Neuronal stem cell (in vitro differentiated cells): ENCODE measurements at regions not wholly inside any gene's neighbourhood (a gene's known extent, or its start where the extent isn't known, plus 50 kb on each side); places are given as distances from the start of the nearest gene placed in this dataset.
"Not testable (repeated sequence)": the region's sequence is repeated elsewhere in the genome, so short reads cannot be mapped to it uniquely, and the experiment has no call there.

Experiments used
- DNase-seq: peaks from one replicate; pipeline ENCODE4 v3.0.0-alpha.2; 2013; ENCODE audit warnings: low spot score
- H2AFZ ChIP-seq: one replicate; pipeline ENCODE4 v1.6.1; 2013; ENCODE audit warnings: mild to moderate bottlenecking, low read length, inconsistent platforms
- H2AK5ac ChIP-seq: 2 replicates; pipeline ENCODE4 v1.6.1; 2013; ENCODE audit warnings: low read depth, mild to moderate bottlenecking, inconsistent platforms, low read length, moderate library complexity, mixed read lengths
- H2BK120ac ChIP-seq: 2 replicates; pipeline ENCODE4 v1.6.1; 2013; ENCODE audit warnings: low read depth, mild to moderate bottlenecking, inconsistent platforms, low read length, moderate library complexity, mixed read lengths
- H2BK12ac ChIP-seq: one replicate; pipeline ENCODE4 v1.6.1; 2013; ENCODE audit warnings: low read length, inconsistent platforms
- H2BK15ac ChIP-seq: 2 replicates; pipeline ENCODE4 v1.6.1; 2013; ENCODE audit warnings: mild to moderate bottlenecking, low read length, inconsistent platforms, mixed read lengths
- H2BK5ac ChIP-seq: one replicate; pipeline ENCODE4 v1.6.1; 2013; ENCODE audit warnings: inconsistent platforms, mild to moderate bottlenecking, low read length, moderate library complexity
- H3K14ac ChIP-seq: one replicate; pipeline ENCODE4 v1.6.1; 2013; ENCODE audit warnings: low read length, inconsistent platforms
- H3K18ac ChIP-seq: 2 replicates; pipeline ENCODE4 v1.6.1; 2013; ENCODE audit warnings: low read length, inconsistent platforms
- H3K23ac ChIP-seq: 2 replicates; pipeline ENCODE4 v1.6.1; 2013; ENCODE audit warnings: low read depth, mild to moderate bottlenecking, mixed read lengths, low read length, inconsistent platforms; ENCODE audit not compliant: poor library complexity
- H3K27ac ChIP-seq: replicated peaks from 3 replicates; pipeline ENCODE4 v1.5.1; 2013; ENCODE audit warnings: low read length, inconsistent platforms
- H3K27me3 ChIP-seq, 3 experiments: 2 replicates each; pipeline ENCODE4 v1.6.1; 2013; ENCODE audit warnings: low read length in 3 of 3, mild to moderate bottlenecking in 2 of 3, inconsistent platforms in 1 of 3, low read depth in 1 of 3, mixed read lengths in 1 of 3, moderate library complexity in 1 of 3; ENCODE audit not compliant: control insufficient read depth in 3 of 3, insufficient read depth in 3 of 3
- H3K36me3 ChIP-seq, 2 donors: replicated peaks in 1 of 2; 2 replicates each; pipeline ENCODE4 v1.6.1; 2013; ENCODE audit warnings: low read length in 2 of 2; ENCODE audit not compliant: control insufficient read depth in 2 of 2, insufficient read depth in 2 of 2
- H3K4ac ChIP-seq: 2 replicates; pipeline ENCODE4 v1.6.1; 2013; ENCODE audit warnings: inconsistent platforms, mild to moderate bottlenecking, low read length, moderate library complexity
- H3K4me1 ChIP-seq, 2 donors: 1 replicate in 1 of 2; 2 replicates in 1 of 2; pipeline ENCODE4 v1.6.1; 2013; ENCODE audit warnings: low read length in 2 of 2, low read depth in 1 of 2; ENCODE audit not compliant: control insufficient read depth in 2 of 2, insufficient read depth in 1 of 2
- H3K4me2 ChIP-seq: one replicate; pipeline ENCODE4 v1.6.1; 2013; ENCODE audit warnings: mild to moderate bottlenecking, low read length, inconsistent platforms; ENCODE audit not compliant: insufficient read depth, poor library complexity, severe bottlenecking
- H3K4me3 ChIP-seq, 2 donors: 2 replicates each; pipeline ENCODE4 v1.5.1; 2013; ENCODE audit warnings: low read length in 2 of 2, mild to moderate bottlenecking in 2 of 2, inconsistent platforms in 1 of 2, moderate library complexity in 1 of 2
- H3K79me1 ChIP-seq: one replicate; pipeline ENCODE4 v1.6.1; 2013; ENCODE audit warnings: low read depth, mild to moderate bottlenecking, inconsistent platforms, low read length, moderate library complexity
- H3K9ac ChIP-seq: one replicate; pipeline ENCODE4 v1.6.1; 2013; ENCODE audit warnings: mild to moderate bottlenecking, low read depth, low read length, inconsistent platforms; ENCODE audit not compliant: poor library complexity
- H3K9me3 ChIP-seq, 2 donors: replicated peaks in 1 of 2; 2 replicates each; pipeline versions ENCODE3 to v1.6.1; 2013; ENCODE audit warnings: low read length in 2 of 2, mild to moderate bottlenecking in 2 of 2, inconsistent platforms in 1 of 2, low read depth in 1 of 2, mixed read lengths in 1 of 2, moderate library complexity in 1 of 2; ENCODE audit not compliant: control insufficient read depth in 2 of 2, insufficient read depth in 1 of 2
- H4K8ac ChIP-seq: one replicate; pipeline ENCODE4 v1.6.1; 2013; ENCODE audit warnings: low read depth, mild to moderate bottlenecking, inconsistent platforms, low read length, moderate library complexity
- H4K91ac ChIP-seq: one replicate; pipeline ENCODE4 v1.6.1; 2013; ENCODE audit warnings: low read length, low read depth, mild to moderate bottlenecking, inconsistent platforms; ENCODE audit not compliant: poor library complexity
- WGBS, 2 donors: extraction: QIAGEN DNeasy Blood & Tissue Kit; methylation state at CpG; one replicate each; pipeline ENCODE4 v1.1.7; 2013; ENCODE audit warnings: missing lambda C conversion rate in 2 of 2, mixed read lengths in 1 of 2; ENCODE audit not compliant: insufficient read length in 2 of 2, insufficient replicate concordance in 1 of 2; ENCODE audit errors: extremely low coverage in 2 of 2; 5-methylcytosine and 5-hydroxymethylcytosine counted together

GRCh38 chr15:70374096-70374495 lies 276.4 kb upstream of the TLE3 start:
- Histone ChIP-seq H3K4me3 (peak overlapping the region in 1 of 2 donors; percentile 0), H2AK5ac (no peak overlapping the region), H3K4ac (no peak overlapping the region), H3K23ac (no peak overlapping the region), H4K8ac (no peak overlapping the region), H3K4me1 (peaks cover 0 to 20% of the 10 kb centered on the region in 2 donors), H3K27ac (no peak overlapping the region), H3K79me1 (no peaks in the 10 kb centered on the region), H3K18ac (no peak overlapping the region), H3K14ac (no peak overlapping the region), H2BK120ac (no peak overlapping the region), H2AFZ (no peak overlapping the region), H2BK12ac (no peak overlapping the region), H2BK5ac (no peak overlapping the region), H4K91ac (no peak overlapping the region), H3K27me3 (peaks cover 0 to 36% (median 0%) of the 10 kb centered on the region in 3 experiments), H3K36me3 (no peaks in the 10 kb centered on the region), H3K9ac (no peak overlapping the region), H2BK15ac (no peak overlapping the region), H3K9me3 (no peaks in the 10 kb centered on the region), H3K4me2 (no peak overlapping the region)
- no peak for DNase-seq
- WGBS, 2 donors = no CpG with 5 or more reads among the region's 2 CpGs

- not testable (repeated sequence) for H3K27ac ChIP-seq, H4K8ac ChIP-seq, H2BK5ac ChIP-seq, H2BK120ac ChIP-seq, H3K79me1 ChIP-seq, H3K18ac ChIP-seq, H2BK15ac ChIP-seq, H2BK12ac ChIP-seq, H3K4me3 ChIP-seq, H4K91ac ChIP-seq, H3K23ac ChIP-seq, H3K14ac ChIP-seq, H2AK5ac ChIP-seq, H3K4me2 ChIP-seq, H3K36me3 ChIP-seq, H3K4ac ChIP-seq, DNase-seq, H3K9ac ChIP-seq, H2AFZ ChIP-seq, H3K9me3 ChIP-seq
- Histone ChIP-seq H3K4me1 (peaks cover 0 to 19% of the 10 kb centered on the region in 2 donors), H3K27me3 (peaks cover 0 to 30% (median 0%) of the 10 kb centered on the region in 3 experiments)
- no CpG with 5 or more reads among the region's 4 CpGs for WGBS, 2 donors
Measured at GRCh38 chr15:70373439-70373838, 275.7 kb upstream of the TLE3 start.

- H3K4me3 ChIP-seq, H3K36me3 ChIP-seq, H2BK120ac ChIP-seq, H3K27me3 ChIP-seq, H3K14ac ChIP-seq, H3K9me3 ChIP-seq, H2BK15ac ChIP-seq, H3K18ac ChIP-seq, H3K4ac ChIP-seq, DNase-seq, H2AFZ ChIP-seq, H3K9ac ChIP-seq, H2BK12ac ChIP-seq, H3K27ac ChIP-seq, H3K4me1 ChIP-seq, H4K8ac ChIP-seq, H3K4me2 ChIP-seq, H4K91ac ChIP-seq, H3K23ac ChIP-seq, H3K79me1 ChIP-seq: not testable (repeated sequence)
- WGBS, 2 donors = no CpG with 5 or more reads among the region's 14 CpGs
- H2BK5ac ChIP-seq = peak overlapping the region; percentile 53
- H2AK5ac ChIP-seq = peak overlapping the region; percentile 25
Measured at GRCh38 chr15:70367913-70368705, 270.4 kb upstream of the TLE3 start.

GRCh38 chr15:70364023-70364422 lies 266.3 kb upstream of the TLE3 start:
- DNase-seq, H3K4me3 ChIP-seq, H3K4ac ChIP-seq, H3K14ac ChIP-seq, H2AFZ ChIP-seq, H3K4me1 ChIP-seq, H3K9me3 ChIP-seq, H2BK12ac ChIP-seq, H2AK5ac ChIP-seq, H2BK5ac ChIP-seq, H3K9ac ChIP-seq, H3K79me1 ChIP-seq, H2BK120ac ChIP-seq, H3K36me3 ChIP-seq, H3K4me2 ChIP-seq, H4K91ac ChIP-seq, H3K18ac ChIP-seq, H3K27me3 ChIP-seq, H2BK15ac ChIP-seq, H3K27ac ChIP-seq, H3K23ac ChIP-seq, H4K8ac ChIP-seq: not testable (repeated sequence)
- no CpG with 5 or more reads among the region's 4 CpGs for WGBS, 2 donors
